ENCODE measurements at regions not wholly inside any gene's neighbourhood (a gene's known extent, or its start where the extent isn't known, plus 50 kb on each side); places are given as distances from the start of the nearest gene placed in this dataset.

DNA sequence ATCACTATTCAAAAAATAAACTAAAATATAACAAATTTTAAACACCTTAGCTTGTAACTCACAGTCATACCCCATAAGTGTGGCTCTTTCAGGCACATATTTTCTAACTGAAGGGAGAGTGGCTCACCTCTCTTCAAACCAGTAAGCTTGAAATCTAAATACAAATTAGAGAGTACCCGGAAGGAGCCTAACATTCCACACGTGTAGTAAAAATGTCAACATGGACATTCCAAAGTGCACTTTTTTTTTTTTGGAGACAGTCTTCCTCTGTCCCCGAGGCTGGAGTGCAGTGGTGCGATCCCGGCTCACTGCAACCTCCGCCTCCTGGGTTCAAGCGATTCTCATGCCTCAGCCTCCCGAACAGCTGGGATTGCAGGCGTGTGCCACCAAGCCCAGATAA, 275.6 kb upstream of the ADGRL2 start (continued):
- TF ChIP-seq, protein P1, sequence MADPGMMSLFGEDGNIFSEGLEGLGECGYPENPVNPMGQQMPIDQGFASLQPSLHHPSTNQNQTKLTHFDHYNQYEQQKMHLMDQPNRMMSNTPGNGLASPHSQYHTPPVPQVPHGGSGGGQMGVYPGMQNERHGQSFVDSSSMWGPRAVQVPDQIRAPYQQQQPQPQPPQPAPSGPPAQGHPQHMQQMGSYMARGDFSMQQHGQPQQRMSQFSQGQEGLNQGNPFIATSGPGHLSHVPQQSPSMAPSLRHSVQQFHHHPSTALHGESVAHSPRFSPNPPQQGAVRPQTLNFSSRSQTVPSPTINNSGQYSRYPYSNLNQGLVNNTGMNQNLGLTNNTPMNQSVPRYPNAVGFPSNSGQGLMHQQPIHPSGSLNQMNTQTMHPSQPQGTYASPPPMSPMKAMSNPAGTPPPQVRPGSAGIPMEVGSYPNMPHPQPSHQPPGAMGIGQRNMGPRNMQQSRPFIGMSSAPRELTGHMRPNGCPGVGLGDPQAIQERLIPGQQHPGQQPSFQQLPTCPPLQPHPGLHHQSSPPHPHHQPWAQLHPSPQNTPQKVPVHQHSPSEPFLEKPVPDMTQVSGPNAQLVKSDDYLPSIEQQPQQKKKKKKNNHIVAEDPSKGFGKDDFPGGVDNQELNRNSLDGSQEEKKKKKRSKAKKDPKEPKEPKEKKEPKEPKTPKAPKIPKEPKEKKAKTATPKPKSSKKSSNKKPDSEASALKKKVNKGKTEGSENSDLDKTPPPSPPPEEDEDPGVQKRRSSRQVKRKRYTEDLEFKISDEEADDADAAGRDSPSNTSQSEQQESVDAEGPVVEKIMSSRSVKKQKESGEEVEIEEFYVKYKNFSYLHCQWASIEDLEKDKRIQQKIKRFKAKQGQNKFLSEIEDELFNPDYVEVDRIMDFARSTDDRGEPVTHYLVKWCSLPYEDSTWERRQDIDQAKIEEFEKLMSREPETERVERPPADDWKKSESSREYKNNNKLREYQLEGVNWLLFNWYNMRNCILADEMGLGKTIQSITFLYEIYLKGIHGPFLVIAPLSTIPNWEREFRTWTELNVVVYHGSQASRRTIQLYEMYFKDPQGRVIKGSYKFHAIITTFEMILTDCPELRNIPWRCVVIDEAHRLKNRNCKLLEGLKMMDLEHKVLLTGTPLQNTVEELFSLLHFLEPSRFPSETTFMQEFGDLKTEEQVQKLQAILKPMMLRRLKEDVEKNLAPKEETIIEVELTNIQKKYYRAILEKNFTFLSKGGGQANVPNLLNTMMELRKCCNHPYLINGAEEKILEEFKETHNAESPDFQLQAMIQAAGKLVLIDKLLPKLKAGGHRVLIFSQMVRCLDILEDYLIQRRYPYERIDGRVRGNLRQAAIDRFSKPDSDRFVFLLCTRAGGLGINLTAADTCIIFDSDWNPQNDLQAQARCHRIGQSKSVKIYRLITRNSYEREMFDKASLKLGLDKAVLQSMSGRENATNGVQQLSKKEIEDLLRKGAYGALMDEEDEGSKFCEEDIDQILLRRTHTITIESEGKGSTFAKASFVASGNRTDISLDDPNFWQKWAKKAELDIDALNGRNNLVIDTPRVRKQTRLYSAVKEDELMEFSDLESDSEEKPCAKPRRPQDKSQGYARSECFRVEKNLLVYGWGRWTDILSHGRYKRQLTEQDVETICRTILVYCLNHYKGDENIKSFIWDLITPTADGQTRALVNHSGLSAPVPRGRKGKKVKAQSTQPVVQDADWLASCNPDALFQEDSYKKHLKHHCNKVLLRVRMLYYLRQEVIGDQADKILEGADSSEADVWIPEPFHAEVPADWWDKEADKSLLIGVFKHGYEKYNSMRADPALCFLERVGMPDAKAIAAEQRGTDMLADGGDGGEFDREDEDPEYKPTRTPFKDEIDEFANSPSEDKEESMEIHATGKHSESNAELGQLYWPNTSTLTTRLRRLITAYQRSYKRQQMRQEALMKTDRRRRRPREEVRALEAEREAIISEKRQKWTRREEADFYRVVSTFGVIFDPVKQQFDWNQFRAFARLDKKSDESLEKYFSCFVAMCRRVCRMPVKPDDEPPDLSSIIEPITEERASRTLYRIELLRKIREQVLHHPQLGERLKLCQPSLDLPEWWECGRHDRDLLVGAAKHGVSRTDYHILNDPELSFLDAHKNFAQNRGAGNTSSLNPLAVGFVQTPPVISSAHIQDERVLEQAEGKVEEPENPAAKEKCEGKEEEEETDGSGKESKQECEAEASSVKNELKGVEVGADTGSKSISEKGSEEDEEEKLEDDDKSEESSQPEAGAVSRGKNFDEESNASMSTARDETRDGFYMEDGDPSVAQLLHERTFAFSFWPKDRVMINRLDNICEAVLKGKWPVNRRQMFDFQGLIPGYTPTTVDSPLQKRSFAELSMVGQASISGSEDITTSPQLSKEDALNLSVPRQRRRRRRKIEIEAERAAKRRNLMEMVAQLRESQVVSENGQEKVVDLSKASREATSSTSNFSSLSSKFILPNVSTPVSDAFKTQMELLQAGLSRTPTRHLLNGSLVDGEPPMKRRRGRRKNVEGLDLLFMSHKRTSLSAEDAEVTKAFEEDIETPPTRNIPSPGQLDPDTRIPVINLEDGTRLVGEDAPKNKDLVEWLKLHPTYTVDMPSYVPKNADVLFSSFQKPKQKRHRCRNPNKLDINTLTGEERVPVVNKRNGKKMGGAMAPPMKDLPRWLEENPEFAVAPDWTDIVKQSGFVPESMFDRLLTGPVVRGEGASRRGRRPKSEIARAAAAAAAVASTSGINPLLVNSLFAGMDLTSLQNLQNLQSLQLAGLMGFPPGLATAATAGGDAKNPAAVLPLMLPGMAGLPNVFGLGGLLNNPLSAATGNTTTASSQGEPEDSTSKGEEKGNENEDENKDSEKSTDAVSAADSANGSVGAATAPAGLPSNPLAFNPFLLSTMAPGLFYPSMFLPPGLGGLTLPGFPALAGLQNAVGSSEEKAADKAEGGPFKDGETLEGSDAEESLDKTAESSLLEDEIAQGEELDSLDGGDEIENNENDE (IDR thresholded peaks at IDR 0.05; ENCODE audit: insufficient replicate concordance, low read length): no peak
- TF ChIP-seq SRF (IDR thresholded peaks at IDR 0.05; ENCODE audit: low read depth, low read length) (no peak), CBX5 (IDR thresholded peaks at IDR 0.05; ENCODE audit: low read depth, low read length) (no peak), RAD21 (IDR thresholded peaks at IDR 0.05 in 1 of 2, conservative IDR thresholded peaks at IDR 0.05 in 1 of 2; ENCODE audit: low read depth in 2 of 2, low read length in 2 of 2) (no peak), CREB1 (IDR thresholded peaks at IDR 0.05) (no peak), SIN3A (conservative IDR thresholded peaks at IDR 0.05 in 1 of 2, IDR thresholded peaks at IDR 0.05 in 1 of 2; ENCODE audit: low read depth in 1 of 2, low read length in 2 of 2) (no peak), SP4 (IDR thresholded peaks at IDR 0.05; ENCODE audit: low read length) (no peak)

Data from H1 (cell line).